NCI-H2107 treated with DMSO at 0.1 percent for 48 hours (cell line): ENCODE measurements at regions not wholly inside any gene's neighbourhood (a gene's known extent, or its start where the extent isn't known, plus 50 kb on each side); places are given as distances from the start of the nearest gene placed in this dataset.

Experiments used
- DNase-seq: peaks from one replicate; lab custom pipeline; 2025; ENCODE audit not compliant: unreplicated experiment; lab: John Stamatoyannopoulos, UW

GRCh38 chr4:36709991-36710390 is 428.6 kb downstream of the DTHD1 start:
- no peak for DNase-seq

DNA sequence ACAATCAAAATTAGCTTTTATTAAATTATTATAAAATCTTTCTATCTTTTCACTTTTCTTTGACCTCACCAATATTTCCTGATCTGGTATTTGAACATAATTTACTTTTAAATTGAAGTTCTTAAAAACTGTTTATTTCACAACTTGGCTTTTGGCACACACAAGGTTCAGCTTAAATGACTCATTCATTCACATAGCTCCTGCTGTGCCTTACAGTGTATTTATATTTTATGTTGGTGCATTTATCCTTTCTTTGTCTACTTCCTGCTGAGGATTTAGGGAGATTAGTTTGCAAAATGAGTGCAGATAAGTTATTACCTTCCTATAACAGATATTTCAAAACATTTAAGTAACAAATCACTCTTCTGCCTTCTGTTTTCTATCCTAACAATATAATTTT is 430.6 kb downstream of the DTHD1 start:
- DNase-seq = no peak

DNA sequence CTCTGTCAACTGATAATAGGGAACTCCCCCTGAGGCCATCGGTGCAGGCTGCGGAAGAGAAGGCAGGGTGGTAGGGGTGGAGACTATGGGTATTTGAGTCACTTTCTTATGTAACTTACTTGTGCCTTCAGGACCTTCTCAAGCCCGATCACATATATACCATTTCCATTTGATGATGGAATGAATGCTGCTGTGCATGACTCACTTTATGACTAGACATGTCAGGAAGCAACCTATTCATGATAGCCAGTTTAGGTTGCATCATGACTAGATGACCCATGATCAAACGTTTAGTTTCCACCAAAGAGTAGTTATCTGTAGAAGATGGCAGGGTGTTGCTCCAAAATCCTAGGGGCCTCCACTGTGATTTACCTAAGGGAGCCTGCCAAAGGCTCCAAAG is 435.5 kb downstream of the DTHD1 start:
- no peak for DNase-seq

DNA sequence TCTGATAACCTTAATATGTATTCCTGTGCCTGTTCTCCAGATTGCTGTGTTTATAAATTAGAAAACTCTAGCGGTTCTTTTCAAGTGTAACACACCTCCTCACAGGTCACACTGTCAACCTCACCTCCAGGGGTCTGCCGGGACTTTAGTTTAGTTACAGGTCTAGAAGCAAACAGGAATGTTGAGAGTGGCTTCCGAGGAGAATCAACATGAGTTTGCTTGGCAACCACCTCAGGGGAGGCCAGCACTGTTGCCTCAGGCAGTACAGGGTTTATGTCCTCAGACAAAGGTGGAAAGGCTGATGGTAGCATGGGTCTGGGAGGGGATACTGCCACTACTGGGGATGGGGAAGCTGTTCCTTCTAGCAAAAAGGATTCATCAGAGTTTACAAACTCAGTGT is 438.0 kb downstream of the DTHD1 start:
- DNase-seq = no peak

DNA sequence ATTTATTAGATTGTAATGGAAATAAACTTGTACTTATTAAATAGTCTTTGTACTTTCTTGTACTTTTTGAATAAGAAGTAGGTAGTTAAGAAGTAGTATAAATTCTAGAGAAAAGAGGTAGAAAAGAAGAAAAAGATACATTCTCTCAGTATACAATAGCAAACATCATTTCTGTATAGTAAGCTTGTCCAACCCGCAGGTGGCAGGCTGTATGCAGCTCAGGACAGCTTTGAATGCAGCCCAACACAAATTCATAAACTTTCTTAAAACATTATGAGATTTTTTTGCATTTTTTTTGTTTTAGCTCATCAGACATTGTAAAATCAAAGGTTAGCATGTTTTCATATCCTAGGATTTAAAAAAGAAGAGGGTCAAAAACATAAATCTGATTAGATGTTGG is 441.6 kb downstream of the DTHD1 start:
- DNase-seq = no peak

DNA sequence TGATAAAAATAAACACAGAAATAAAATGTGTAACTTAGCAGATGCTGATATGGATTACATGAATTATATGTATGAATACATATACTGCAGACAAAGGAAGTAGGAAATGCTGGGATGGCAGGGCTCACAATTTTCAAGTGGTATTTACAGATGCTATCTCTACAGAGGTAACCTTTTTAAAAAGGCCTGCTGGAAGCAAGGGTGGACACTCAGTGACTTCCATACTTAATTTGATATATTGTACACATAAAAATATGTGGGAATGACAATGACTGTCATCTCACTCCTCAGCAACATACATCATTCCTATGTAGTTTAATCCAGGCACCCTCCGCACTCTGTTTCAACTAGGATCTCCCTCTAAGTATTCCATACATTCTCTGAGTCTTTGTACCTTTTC is 452.9 kb downstream of the DTHD1 start:
- no peak for DNase-seq

DNA sequence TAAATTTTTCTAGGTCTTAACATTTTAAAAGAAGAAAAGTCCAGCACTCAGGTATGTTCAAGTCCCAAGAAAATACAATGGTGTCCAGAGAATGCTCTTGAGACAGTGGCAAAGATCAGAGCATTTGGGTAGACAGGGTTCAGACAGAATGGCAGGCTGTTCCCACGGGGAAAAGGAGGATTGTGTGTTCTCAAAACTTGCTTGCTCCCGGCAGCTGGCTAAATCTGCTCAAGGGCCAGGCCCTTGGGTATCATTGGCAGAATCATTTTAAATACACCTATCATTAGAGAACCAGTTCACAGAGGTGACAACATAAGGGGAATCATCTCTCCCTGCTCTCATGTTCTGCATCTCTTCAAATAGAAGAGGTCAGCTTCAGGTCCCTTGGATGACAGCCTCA is 456.3 kb downstream of the DTHD1 start:
- DNase-seq = no peak

DNA sequence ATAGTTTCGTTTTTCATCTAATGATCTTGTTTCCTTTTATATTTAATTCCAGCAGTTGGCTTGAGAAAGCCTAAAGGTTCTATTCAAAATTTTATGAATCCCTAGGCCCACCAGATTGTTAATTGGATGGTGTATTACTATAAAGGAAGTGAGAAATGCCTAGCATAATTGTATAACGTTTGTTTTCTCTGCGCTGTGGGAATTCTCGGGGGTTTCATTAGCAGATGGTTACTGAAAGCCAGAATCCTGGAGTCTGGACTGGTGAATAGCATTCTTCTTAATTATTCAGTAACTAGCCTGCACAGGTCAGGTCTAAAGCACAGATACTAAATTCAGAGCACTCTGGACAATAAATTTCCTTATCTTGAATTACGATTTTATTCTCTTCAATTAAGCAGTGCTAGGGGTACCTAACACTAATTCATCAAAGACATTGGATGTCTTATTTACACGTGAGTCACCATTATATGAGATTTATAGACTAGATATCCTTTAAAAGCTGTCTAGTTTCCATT is 459.4 kb downstream of the DTHD1 start:
- DNase-seq = no peak

DNA sequence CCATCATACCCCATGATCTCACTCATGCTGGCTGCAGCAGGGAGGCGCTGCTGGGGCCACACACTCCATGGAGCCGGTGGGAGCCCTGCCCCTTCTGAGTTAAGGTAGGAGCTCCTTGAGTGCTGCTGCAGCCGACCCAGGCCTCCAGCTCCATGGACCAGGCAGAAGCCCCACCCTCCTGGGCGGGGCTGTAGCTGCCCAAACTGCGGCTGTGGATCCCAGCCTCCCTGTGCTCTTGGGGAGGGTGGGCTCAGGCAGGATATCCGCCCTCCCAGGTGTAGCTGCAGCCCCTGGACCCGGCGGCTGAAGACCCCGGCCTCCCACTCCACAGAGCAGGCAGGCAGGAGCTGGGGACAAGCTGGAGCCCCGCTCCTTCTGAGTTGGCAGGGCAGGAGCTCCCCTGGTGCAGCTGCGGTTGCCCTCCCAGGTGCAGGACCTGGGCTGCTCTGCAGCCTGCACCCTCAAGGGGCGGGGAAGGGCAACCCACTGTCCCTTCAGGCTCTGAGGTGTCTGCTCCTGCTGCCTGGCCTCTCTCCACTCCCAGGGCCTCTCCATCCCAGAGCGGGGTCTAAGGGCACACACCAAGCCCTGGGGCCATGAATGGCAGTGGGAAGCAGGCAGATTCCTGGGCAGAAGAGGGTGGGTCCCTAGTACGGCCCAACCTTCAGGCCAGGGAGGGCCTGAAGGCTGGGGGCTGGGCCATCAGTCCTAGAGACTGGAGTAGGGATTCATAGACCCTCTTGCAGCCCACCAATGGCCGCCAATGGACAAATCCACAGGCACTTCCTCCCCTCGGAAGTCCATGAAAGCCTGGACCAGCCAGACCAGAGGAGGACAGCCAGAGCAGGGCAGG is 466.1 kb downstream of the DTHD1 start:
- DNase-seq = no peak

DNA sequence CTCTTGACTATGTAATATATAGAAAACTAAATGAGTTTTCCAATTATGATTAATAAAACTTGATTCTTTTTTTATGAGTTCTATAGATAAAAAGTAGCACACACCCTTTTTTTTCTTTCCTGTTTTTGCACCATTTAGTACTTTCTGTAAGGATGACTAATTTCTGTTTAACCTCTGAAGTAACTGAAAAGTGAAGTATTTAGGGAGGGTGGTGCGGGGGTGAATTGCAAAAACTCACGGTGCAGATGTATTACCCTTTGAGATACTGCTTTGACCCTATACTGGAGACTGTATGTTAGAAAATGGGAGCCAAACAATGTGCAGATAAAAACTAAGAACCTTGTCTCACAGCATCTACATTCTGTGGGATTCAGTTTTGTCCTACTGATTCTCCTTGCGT is 471.6 kb downstream of the DTHD1 start:
- no peak for DNase-seq

DNA sequence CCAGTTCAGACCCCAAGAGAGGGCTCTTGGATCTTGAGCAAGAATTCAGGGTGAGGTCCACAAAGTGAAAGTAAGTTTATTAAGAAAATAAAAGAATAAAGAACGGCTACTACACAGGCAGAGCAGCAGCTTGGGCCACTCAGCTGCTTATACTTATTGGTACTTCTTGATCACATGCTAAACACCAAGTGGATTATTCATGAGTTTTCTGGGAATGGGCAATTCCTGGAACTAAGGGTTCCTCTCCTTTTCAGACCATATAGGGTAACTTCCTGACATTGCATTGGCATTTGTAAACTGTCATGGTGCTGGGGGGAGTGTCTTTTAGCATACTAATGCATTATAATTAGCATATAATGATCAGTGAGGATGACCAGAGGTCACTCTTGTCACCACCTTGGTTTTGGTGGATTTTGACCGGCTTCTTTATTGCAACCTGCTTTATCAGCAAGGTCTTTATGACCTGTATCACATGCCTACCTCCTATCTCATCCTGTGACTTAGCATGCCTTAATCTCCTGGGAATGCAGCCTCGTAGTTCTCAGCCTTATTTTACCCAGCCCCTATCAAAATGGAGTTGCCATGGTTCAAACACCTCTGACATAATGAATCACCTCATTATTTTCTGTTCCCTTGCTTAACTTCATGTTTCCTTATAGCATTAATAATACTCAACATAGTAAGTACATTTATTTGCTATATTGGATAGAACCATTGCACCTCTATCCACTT is 476.3 kb downstream of the DTHD1 start:
- DNase-seq = no peak

DNA sequence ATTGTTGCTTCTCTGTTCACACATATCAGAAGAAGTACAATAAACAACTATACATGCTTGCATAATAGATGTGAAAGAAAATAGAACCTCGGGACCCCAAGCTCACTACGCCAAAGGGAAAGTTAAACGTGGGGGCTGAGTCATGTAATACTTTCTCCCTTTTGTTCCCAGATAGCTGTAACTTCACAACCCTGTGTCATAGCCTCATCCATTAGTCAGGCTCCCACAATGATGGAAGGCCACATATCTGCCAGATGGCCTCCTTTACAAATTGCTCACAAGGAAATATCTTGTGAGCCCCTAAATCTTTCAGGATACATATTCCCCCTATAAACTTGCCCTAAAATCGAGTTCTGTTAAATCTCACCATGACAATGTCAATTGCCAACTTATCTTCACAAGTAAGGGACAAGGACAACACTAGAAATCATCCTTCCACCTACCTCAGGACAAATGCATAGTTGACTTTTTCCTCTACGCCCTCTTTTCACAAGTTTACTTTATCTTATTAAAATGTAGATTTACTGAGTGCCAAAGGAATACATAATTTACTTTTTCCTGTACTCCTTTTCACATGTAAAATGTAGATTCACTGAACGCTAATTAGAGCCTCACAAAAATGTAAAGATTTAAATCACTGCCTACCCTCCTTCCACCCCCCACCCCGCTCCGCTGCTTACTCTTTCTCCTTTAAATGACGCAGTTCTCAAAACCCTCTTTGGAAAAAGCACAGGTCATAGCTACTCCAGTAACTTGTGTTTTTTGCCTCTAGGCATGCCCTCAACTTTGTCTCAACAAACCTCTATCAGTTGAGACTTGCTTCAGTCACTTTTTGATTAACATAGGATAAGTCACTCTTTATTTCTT is 477.1 kb downstream of the DTHD1 start:
- DNase-seq = no peak

DNA sequence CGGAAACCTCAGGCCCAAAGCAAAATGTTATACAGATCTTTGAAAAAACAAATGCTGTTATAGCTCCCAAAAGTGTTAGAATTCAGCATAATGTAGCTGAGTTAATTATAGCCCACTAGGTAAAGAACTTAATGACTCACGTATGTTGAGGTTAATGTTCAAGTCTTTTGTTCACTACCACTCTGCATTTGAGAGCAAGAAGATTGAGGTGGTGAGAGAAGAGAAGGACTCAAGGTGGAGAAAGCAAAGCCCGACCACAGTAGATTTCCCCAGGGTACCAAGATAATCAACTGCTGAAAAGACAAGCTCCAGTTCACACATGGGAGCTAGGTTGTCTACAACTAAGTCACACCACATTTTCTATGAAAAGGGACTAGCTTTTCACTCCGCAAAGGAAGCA is 480.2 kb downstream of the DTHD1 start:
- DNase-seq = no peak

GRCh38 chr4:36763814-36764213 is 480.7 kb upstream of the NWD2 start:
- no peak for DNase-seq

- no peak for DNase-seq
These were observed 476.9 kb upstream of the NWD2 start for GRCh38 chr4:36767596-36767995.

DNA sequence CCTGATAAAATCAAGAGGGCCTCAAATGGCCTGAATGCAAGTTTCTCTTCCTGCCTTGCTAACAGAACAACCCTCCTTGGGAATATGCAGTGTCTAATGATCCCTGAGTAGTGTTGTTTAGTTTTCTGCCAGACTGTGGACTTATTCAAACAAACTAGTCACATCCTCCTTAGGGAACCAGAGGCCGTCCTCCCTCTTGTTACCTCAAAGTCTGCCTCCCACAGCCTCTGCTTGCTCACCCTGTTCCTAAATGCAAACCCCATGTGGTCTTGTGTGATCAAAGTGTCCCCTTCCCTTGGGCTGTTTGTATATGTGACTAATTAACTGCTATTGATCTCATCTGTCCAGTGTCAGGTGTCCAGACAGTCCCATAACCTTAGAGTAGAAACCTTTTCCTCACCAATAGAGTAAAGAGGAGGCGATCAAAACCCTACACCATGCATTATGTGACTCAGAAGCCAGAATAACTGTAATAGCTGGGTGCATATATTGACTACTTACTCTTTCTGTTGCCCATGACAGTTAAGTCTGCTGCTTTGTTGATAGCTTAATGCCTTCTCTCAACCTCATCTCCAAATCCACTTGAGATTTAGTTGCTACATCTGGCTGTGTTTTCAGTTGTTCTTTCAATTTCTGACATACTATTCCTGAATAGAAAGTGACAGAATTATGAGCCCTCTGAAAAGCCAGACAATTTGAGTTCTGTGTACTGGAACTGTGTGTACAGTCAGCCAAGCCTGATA is 473.0 kb upstream of the NWD2 start:
- DNase-seq = no peak

DNA sequence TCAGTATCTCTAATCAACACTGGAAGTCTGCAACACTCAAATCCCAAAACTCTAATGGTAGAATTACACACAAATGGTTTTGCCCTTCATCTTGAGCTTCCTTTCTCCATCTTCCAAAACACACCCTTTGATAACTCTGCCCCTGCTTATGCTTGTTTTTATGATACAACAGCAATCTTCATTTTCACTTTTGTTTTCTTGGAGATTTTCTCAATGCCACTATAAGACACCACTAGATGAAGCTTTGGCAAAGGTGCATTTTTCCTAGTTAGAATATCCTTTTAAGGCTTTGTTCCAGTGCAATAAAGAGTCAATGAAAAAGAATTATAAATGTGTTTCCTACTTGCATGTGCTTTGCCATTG is 472.4 kb upstream of the NWD2 start:
- DNase-seq = no peak

- DNase-seq = no peak
These were observed 471.1 kb upstream of the NWD2 start for GRCh38 chr4:36773467-36773866.

- DNase-seq = no peak
These were observed 469.0 kb upstream of the NWD2 start for GRCh38 chr4:36775544-36775943.

DNA sequence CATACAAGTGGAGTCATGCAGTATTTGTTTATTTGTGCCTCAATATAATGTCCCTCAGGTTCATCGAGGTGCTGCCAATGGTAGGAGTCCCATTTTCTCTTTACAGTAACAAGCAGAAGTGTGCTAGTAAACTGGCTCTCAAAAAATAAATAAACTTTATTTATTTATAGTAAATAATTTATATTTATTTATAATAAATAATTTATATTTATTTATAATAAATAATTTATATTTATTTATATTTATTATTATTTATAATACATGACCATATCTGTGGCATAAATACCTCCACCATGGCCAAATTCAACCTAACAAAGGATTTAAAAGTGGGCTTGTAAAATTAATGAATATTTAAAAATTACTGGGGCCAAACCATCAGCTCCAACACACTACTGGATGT is 464.9 kb upstream of the NWD2 start:
- DNase-seq = no peak

- no peak for DNase-seq
These were observed 458.6 kb upstream of the NWD2 start for GRCh38 chr4:36785973-36786372.
